ENCODE measurements at regions not wholly inside any gene's neighbourhood (a gene's known extent, or its start where the extent isn't known, plus 50 kb on each side); places are given as distances from the start of the nearest gene placed in this dataset.

DNA sequence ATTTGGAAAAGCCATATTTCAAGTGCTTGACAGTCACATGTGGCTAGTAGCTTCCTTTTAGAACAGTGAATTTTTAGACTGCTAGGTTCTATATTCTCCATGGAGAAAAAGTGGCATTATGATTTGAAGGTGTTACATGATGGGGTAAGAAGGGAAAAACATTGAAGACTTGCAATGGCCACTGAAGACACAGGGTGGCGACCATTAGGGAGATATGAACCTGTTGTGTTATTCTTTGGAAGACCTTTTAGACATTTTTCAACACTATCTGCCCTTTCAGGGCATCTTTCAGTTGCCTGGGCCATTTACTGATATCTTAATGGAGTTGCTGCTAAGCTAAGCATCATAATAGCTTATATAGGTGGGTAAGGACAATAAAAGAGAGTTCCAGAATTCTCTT lies 1387.2 kb downstream of the SUCLG1 start:
- H3K27me3 ChIP-seq (ENCODE audit: control insufficient read depth, insufficient read depth, low read length), result no peaks in the 10 kb centered on the region
- H4K20me1 ChIP-seq (ENCODE audit: control insufficient read depth, extremely low read depth, insufficient read depth, low read length), result no peaks in the 10 kb centered on the region
- no peak overlapping the region for H3K9ac ChIP-seq (ENCODE audit: insufficient read depth, low read length)
- H3K79me2 ChIP-seq (ENCODE audit: control insufficient read depth, insufficient read depth, low read length), result no peaks in the 10 kb centered on the region
- no peak overlapping the region for H3K4me2 ChIP-seq (ENCODE audit: extremely low read depth, insufficient read depth, low read length)
- H3K36me3 ChIP-seq (ENCODE audit: control insufficient read depth, insufficient read depth, low read length), result no peaks in the 10 kb centered on the region
- H2AFZ ChIP-seq (ENCODE audit: low read length), result no peak overlapping the region
- H3K27ac ChIP-seq (ENCODE audit: insufficient read depth, low read length), result no peak overlapping the region
- DNase-seq (ENCODE audit: low read depth in 2 of 2), result no peak
- no peak overlapping the region for H3K4me3 ChIP-seq (replicated peaks in 1 of 4; ENCODE audit: control extremely low read depth in 1 of 4, insufficient read depth in 1 of 4, low read depth in 3 of 4, low read length in 4 of 4)
- no peaks in the 10 kb centered on the region for H3K4me1 ChIP-seq (ENCODE audit: control insufficient read depth, extremely low read depth, insufficient read depth, low read length)
- H3K9me3 ChIP-seq (ENCODE audit: control insufficient read depth, insufficient read depth, low read depth, low read length), result no peaks in the 10 kb centered on the region
- no peak for TF ChIP-seq EZH2 (IDR thresholded peaks at IDR 0.05; ENCODE audit: low read length, missing control alignments)
- TF ChIP-seq, protein P1, sequence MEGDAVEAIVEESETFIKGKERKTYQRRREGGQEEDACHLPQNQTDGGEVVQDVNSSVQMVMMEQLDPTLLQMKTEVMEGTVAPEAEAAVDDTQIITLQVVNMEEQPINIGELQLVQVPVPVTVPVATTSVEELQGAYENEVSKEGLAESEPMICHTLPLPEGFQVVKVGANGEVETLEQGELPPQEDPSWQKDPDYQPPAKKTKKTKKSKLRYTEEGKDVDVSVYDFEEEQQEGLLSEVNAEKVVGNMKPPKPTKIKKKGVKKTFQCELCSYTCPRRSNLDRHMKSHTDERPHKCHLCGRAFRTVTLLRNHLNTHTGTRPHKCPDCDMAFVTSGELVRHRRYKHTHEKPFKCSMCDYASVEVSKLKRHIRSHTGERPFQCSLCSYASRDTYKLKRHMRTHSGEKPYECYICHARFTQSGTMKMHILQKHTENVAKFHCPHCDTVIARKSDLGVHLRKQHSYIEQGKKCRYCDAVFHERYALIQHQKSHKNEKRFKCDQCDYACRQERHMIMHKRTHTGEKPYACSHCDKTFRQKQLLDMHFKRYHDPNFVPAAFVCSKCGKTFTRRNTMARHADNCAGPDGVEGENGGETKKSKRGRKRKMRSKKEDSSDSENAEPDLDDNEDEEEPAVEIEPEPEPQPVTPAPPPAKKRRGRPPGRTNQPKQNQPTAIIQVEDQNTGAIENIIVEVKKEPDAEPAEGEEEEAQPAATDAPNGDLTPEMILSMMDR (conservative IDR thresholded peaks at IDR 0.05 in 1 of 2, IDR thresholded peaks at IDR 0.05 in 1 of 2; ENCODE audit: low read depth in 1 of 2, low read length in 2 of 2), result no peak

DNA sequence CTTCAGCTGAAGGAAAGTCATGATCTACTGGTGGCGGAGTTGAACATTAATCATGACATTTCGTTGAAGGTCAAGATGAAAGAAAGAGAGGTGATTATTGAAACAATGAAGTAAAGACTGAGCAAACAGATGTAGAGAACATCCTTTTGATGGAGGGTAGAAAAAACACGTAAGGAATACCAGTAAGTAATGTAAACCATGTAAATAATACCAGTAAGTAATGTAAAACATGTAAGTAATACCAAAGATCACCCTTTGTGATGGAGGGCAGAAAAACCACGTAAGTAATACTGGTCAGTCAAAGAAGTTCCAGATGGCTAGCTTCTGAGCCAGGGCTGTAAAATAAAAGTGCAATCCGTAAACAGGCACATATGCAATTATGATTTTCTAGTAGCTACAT lies 1387.7 kb downstream of the SUCLG1 start:
- no peaks in the 10 kb centered on the region for H3K4me1 ChIP-seq (ENCODE audit: control insufficient read depth, extremely low read depth, insufficient read depth, low read length)
- H3K9me3 ChIP-seq (ENCODE audit: control insufficient read depth, insufficient read depth, low read depth, low read length), result no peaks in the 10 kb centered on the region
- no peaks in the 10 kb centered on the region for H4K20me1 ChIP-seq (ENCODE audit: control insufficient read depth, extremely low read depth, insufficient read depth, low read length)
- no peak overlapping the region for H2AFZ ChIP-seq (ENCODE audit: low read length)
- no peaks in the 10 kb centered on the region for H3K27me3 ChIP-seq (ENCODE audit: control insufficient read depth, insufficient read depth, low read length)
- DNase-seq (ENCODE audit: low read depth in 2 of 2), result no peak
- TF ChIP-seq EZH2 (IDR thresholded peaks at IDR 0.05; ENCODE audit: low read length, missing control alignments), result no peak
- TF ChIP-seq, protein P1 (conservative IDR thresholded peaks at IDR 0.05 in 1 of 2, IDR thresholded peaks at IDR 0.05 in 1 of 2; ENCODE audit: low read depth in 1 of 2, low read length in 2 of 2), result no peak
- H3K4me2 ChIP-seq (ENCODE audit: extremely low read depth, insufficient read depth, low read length), result no peak overlapping the region
- H3K4me3 ChIP-seq (replicated peaks in 1 of 4; ENCODE audit: control extremely low read depth in 1 of 4, insufficient read depth in 1 of 4, low read depth in 3 of 4, low read length in 4 of 4), result no peak overlapping the region
- no peak overlapping the region for H3K9ac ChIP-seq (ENCODE audit: insufficient read depth, low read length)
- H3K27ac ChIP-seq (ENCODE audit: insufficient read depth, low read length), result no peak overlapping the region
- H3K79me2 ChIP-seq (ENCODE audit: control insufficient read depth, insufficient read depth, low read length), result no peaks in the 10 kb centered on the region
- no peaks in the 10 kb centered on the region for H3K36me3 ChIP-seq (ENCODE audit: control insufficient read depth, insufficient read depth, low read length)

DNA sequence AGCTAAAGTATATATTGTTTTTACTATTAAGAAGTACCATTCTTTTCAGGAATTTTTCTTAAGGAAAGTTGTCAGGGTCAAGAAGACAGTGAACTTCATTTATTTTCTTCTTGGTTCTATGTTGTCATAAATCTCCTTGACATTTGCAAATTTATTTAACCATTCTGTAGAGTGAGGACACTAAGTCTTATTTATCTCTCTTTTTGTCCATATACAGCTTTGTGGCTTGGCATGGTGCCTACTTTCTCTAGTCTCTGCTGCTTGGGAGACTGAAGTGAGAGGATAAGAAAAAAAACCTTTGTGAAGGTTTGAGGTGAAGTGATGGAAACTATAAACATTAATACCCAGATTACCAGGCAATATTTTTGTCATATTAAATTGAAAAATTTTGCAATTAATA lies 1389.4 kb downstream of the SUCLG1 start:
- no peak overlapping the region for H3K9ac ChIP-seq (ENCODE audit: insufficient read depth, low read length)

More for the DNA sequence above, 1389.4 kb downstream of the SUCLG1 start:
- DNase-seq (ENCODE audit: low read depth in 2 of 2), result peak; percentile 47 to 54
- no peaks in the 10 kb centered on the region for H4K20me1 ChIP-seq (ENCODE audit: control insufficient read depth, extremely low read depth, insufficient read depth, low read length)
- H3K4me3 ChIP-seq (replicated peaks in 1 of 4; ENCODE audit: control extremely low read depth in 1 of 4, insufficient read depth in 1 of 4, low read depth in 3 of 4, low read length in 4 of 4), result no peak overlapping the region
- H3K36me3 ChIP-seq (ENCODE audit: control insufficient read depth, insufficient read depth, low read length), result no peaks in the 10 kb centered on the region
- H3K9me3 ChIP-seq (ENCODE audit: control insufficient read depth, insufficient read depth, low read depth, low read length), result no peaks in the 10 kb centered on the region
- no peaks in the 10 kb centered on the region for H3K4me1 ChIP-seq (ENCODE audit: control insufficient read depth, extremely low read depth, insufficient read depth, low read length)
- no peaks in the 10 kb centered on the region for H3K79me2 ChIP-seq (ENCODE audit: control insufficient read depth, insufficient read depth, low read length)
- H3K4me2 ChIP-seq (ENCODE audit: extremely low read depth, insufficient read depth, low read length), result no peak overlapping the region
- no peaks in the 10 kb centered on the region for H3K27me3 ChIP-seq (ENCODE audit: control insufficient read depth, insufficient read depth, low read length)
- no peak overlapping the region for H3K27ac ChIP-seq (ENCODE audit: insufficient read depth, low read length)
- TF ChIP-seq EZH2 (IDR thresholded peaks at IDR 0.05; ENCODE audit: low read length, missing control alignments), result no peak
- TF ChIP-seq, protein P1 (conservative IDR thresholded peaks at IDR 0.05 in 1 of 2, IDR thresholded peaks at IDR 0.05 in 1 of 2; ENCODE audit: low read depth in 1 of 2, low read length in 2 of 2), result no peak
- H2AFZ ChIP-seq (ENCODE audit: low read length), result no peak overlapping the region

Data from fibroblast of lung (primary cell).